H1 (cell line): ENCODE measurements at regions not wholly inside any gene's neighbourhood (a gene's known extent, or its start where the extent isn't known, plus 50 kb on each side); places are given as distances from the start of the nearest gene placed in this dataset.

ENCODE experiments used
- BACH1 ChIP-seq: IDR thresholded peaks from 2 replicates; pipeline ENCODE4 v1.6.1; 2012; ENCODE audit warnings: low read length, improper control_type of control experiment
- CBX5 ChIP-seq: fragments of 300-800, 300-1000 bp; sonication (generic); IDR thresholded peaks from 2 replicates; pipeline ENCODE4 v1.7.1; 2016; ENCODE audit warnings: antibody characterized with exemption, low read length, low read depth
- JUND ChIP-seq: IDR thresholded peaks from 2 replicates; pipeline ENCODE4 v1.6.1; 2011; ENCODE audit warnings: mild to moderate bottlenecking, improper control_type of control experiment, low read length

DNA sequence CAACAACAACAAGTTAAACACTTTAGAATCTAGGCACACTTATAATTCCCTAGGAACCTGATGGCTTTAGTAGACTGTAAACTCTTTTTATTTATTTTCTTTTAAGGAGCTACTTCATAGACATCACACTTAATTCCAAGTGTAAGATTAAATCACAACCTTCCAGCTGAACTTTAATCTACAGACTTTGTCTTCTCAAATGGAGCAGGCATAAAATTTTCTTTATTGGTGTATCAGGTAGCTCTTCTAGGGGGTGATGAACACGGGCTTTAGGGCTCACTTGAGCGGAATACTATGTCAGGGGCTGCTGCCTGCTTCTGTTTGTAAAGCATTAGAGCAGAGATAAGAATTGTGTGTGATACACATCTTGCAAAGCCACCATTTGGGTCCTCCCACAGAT lies 525.8 kb upstream of the FAT3 start (continued):
- TF ChIP-seq CBX5 (no peak), BACH1 (no peak), JUND (no peak)
